ENCODE measurements at regions not wholly inside any gene's neighbourhood (a gene's known extent, or its start where the extent isn't known, plus 50 kb on each side); places are given as distances from the start of the nearest gene placed in this dataset.

DNA sequence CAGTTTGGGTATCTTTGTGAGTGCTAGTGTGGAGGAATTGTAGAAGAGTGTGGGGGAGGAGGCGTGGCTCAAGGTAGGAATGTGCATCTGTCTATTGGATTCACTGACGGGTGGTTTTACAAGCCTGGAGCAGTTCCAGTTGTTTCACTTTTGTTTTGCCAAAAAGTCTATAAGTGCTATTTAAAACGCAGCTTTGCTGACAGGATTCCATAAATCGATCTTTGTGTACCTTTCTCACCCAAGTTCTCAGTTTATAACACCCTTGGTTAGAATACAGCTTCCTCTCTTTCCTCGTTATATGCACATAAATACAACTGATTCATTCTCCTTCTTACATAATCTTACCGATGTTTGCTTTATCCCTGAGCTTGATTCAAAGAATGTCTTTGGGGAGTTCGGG, 123.2 kb upstream of the UBE2E2 start:
- Histone ChIP-seq H3K79me2 (ENCODE audit: insufficient read depth, low read length) (no peaks in the 10 kb centered on the region), H3K4me1 (ENCODE audit: control insufficient read depth in 1 of 2, insufficient read depth in 2 of 2, low read length in 2 of 2) (no peaks in the 10 kb centered on the region), H3K4me2 (ENCODE audit: low read length) (no peak overlapping the region), H3K4me3 (replicated peaks in 1 of 2; ENCODE audit: low read depth in 1 of 2, low read length in 2 of 2) (no peak overlapping the region), H4K20me1 (ENCODE audit: insufficient read depth) (no peaks in the 10 kb centered on the region), H3K27ac (ENCODE audit: low read depth, low read length) (no peak overlapping the region), H3K9me2 (ENCODE audit: insufficient read depth) (no peaks in the 10 kb centered on the region), H3K36me3 (ENCODE audit: control insufficient read depth in 1 of 2, insufficient read depth in 2 of 2, low read length in 2 of 2) (no peaks in the 10 kb centered on the region), H3K27me3 (ENCODE audit: insufficient read depth, low read length) (peaks cover 12% of the 10 kb centered on the region), H3K9ac (ENCODE audit: low read length) (no peak overlapping the region), H3K9me3 (ENCODE audit: control insufficient read depth in 1 of 2, insufficient read depth in 1 of 2, low read depth in 1 of 2, low read length in 2 of 2) (no peaks in the 10 kb centered on the region), H2AFZ (ENCODE audit: low read depth, low read length, poor library complexity, severe bottlenecking) (no peak overlapping the region)
- TF ChIP-seq JUND (IDR thresholded peaks at IDR 0.05) (no peak), SIN3A (IDR thresholded peaks at IDR 0.05; ENCODE audit: low read depth) (no peak), POLR2AphosphoS5 (IDR thresholded peaks at IDR 0.05; ENCODE audit: low read depth, low read length) (no peak), EGR1 (IDR thresholded peaks at IDR 0.05; ENCODE audit: low read depth) (no peak), ZFX (IDR thresholded peaks at IDR 0.05) (no peak)
- TF ChIP-seq, protein P1, sequence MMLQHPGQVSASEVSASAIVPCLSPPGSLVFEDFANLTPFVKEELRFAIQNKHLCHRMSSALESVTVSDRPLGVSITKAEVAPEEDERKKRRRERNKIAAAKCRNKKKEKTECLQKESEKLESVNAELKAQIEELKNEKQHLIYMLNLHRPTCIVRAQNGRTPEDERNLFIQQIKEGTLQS (IDR thresholded peaks at IDR 0.05) = no peak
- TF ChIP-seq, protein P2, sequence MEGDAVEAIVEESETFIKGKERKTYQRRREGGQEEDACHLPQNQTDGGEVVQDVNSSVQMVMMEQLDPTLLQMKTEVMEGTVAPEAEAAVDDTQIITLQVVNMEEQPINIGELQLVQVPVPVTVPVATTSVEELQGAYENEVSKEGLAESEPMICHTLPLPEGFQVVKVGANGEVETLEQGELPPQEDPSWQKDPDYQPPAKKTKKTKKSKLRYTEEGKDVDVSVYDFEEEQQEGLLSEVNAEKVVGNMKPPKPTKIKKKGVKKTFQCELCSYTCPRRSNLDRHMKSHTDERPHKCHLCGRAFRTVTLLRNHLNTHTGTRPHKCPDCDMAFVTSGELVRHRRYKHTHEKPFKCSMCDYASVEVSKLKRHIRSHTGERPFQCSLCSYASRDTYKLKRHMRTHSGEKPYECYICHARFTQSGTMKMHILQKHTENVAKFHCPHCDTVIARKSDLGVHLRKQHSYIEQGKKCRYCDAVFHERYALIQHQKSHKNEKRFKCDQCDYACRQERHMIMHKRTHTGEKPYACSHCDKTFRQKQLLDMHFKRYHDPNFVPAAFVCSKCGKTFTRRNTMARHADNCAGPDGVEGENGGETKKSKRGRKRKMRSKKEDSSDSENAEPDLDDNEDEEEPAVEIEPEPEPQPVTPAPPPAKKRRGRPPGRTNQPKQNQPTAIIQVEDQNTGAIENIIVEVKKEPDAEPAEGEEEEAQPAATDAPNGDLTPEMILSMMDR (IDR thresholded peaks at IDR 0.05 in 2 of 3, conservative IDR thresholded peaks at IDR 0.05 in 1 of 3; ENCODE audit: borderline replicate concordance in 1 of 3, insufficient read depth in 1 of 3, low read depth in 2 of 3, low read length in 2 of 3) = no peak
- no peak for ATAC-seq
- intact Hi-C loops (cut with micrococcal nuclease) = no loop called here
- BruUV-seq (replicated peaks) = no TSS peak
- RAD21 ChIA-PET (ENCODE audit: low non-redundant PET in 1 of 2, low total read pairs in 2 of 2, uncharacterized antibody in 2 of 2, unreplicated experiment in 2 of 2) = no interaction called here
- DNase-seq (ENCODE audit: low read depth, low spot score) = no peak
- POLR2A ChIA-PET = no interaction called here
- CTCF ChIA-PET = no interaction called here

DNA sequence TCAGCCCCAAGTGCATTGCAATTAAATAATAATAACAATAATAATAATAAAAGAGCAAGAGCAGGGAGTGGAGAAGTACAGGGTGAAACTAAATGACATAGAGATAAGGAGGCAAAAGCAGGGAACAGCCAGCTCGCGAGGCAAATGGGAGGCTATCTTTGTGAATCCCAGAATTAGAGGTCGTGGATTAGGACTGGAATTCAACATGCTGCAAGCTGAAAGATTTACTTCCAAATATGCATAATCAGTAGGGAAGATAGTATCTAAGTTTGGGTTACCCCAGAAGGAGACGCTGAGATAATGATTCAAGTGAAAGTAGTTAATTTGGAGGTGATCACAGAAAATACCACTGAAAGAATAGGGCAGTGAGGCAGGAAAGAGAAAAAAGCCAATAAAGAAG, 119.4 kb upstream of the UBE2E2 start:
- no peak for ATAC-seq
- no peaks in the 10 kb centered on the region for H3K9me3 ChIP-seq (ENCODE audit: control insufficient read depth in 1 of 2, insufficient read depth in 1 of 2, low read depth in 1 of 2, low read length in 2 of 2)
- no TSS peak for BruUV-seq (replicated peaks)
- H3K9me2 ChIP-seq (ENCODE audit: insufficient read depth) = no peaks in the 10 kb centered on the region
- ChIA-PET RAD21 (ENCODE audit: low non-redundant PET in 1 of 2, low total read pairs in 2 of 2, uncharacterized antibody in 2 of 2, unreplicated experiment in 2 of 2) (no interaction called here), CTCF (no interaction called here), POLR2A (no interaction called here)
- H2AFZ ChIP-seq (ENCODE audit: low read depth, low read length, poor library complexity, severe bottlenecking) = no peak overlapping the region
- no peak overlapping the region for H3K27ac ChIP-seq (ENCODE audit: low read depth, low read length)
- no peak overlapping the region for H3K4me3 ChIP-seq (replicated peaks in 1 of 2; ENCODE audit: low read depth in 1 of 2, low read length in 2 of 2)
- H3K36me3 ChIP-seq (ENCODE audit: control insufficient read depth in 1 of 2, insufficient read depth in 2 of 2, low read length in 2 of 2) = no peaks in the 10 kb centered on the region
- intact Hi-C loops (cut with micrococcal nuclease) = no loop called here
- no peaks in the 10 kb centered on the region for H3K27me3 ChIP-seq (ENCODE audit: insufficient read depth, low read length)
- H3K4me1 ChIP-seq (ENCODE audit: control insufficient read depth in 1 of 2, insufficient read depth in 2 of 2, low read length in 2 of 2) = no peaks in the 10 kb centered on the region
- H3K9ac ChIP-seq (ENCODE audit: low read length) = no peak overlapping the region
- no peak for TF ChIP-seq SRF (IDR thresholded peaks at IDR 0.05; ENCODE audit: low read depth)
- TF ChIP-seq SIN3A (IDR thresholded peaks at IDR 0.05; ENCODE audit: low read depth) = no peak
- H4K20me1 ChIP-seq (ENCODE audit: insufficient read depth) = no peaks in the 10 kb centered on the region
- no peaks in the 10 kb centered on the region for H3K79me2 ChIP-seq (ENCODE audit: insufficient read depth, low read length)
- no peak for DNase-seq (ENCODE audit: low read depth, low spot score)
- H3K4me2 ChIP-seq (ENCODE audit: low read length) = no peak overlapping the region
